HepG2 (cell line): ENCODE measurements at regions not wholly inside any gene's neighbourhood (a gene's known extent, or its start where the extent isn't known, plus 50 kb on each side); places are given as distances from the start of the nearest gene placed in this dataset.
"Not testable (repeated sequence)": the region's sequence is repeated elsewhere in the genome, so short reads cannot be mapped to it uniquely, and the experiment has no call there.

Experiments
- BCL6 ChIP-seq: IDR thresholded peaks from 2 replicates; pipeline ENCODE4 v1.6.1; 2016; ENCODE audit warnings: missing genetic modification reagents, missing compliant biosample characterization
- ESRRA ChIP-seq: sonication (generic); formaldehyde crosslinking; IDR thresholded peaks from 2 replicates; pipeline ENCODE4 v1.5.1; 2020; ENCODE audit warnings: mild to moderate bottlenecking, low read depth, missing genetic modification reagents
- ETV5 ChIP-seq: IDR thresholded peaks from 2 replicates; pipeline ENCODE4 v1.6.1; 2018; ENCODE audit warnings: missing biosample characterization, missing genetic modification reagents, inconsistent platforms, borderline replicate concordance
- EZH2 ChIP-seq: conservative IDR thresholded peaks from 2 replicates; pipeline ENCODE4 v1.6.1; 2012; ENCODE audit warnings: mild to moderate bottlenecking, low read depth, low read length, moderate library complexity
- MAZ ChIP-seq, 2 experiments: sonication (generic) in 1 of 2; formaldehyde crosslinking in 1 of 2; IDR thresholded peaks; 2 replicates each; pipeline versions ENCODE4 v1.5.0 to v1.6.1; 2012 to 2020; ENCODE audit warnings: low read depth in 2 of 2, mild to moderate bottlenecking in 2 of 2, borderline replicate concordance in 1 of 2, improper control_type of control experiment in 1 of 2, low read length in 1 of 2, missing genetic modification reagents in 1 of 2, moderate library complexity in 1 of 2
- NR2F1 ChIP-seq, 2 experiments: fragments of 450-650 bp in 1 of 2; formaldehyde crosslinking in 1 of 2; IDR thresholded peaks; 2 replicates each; pipeline versions ENCODE4 v1.5.0 to v1.6.1; 2016 to 2020; ENCODE audit warnings: mild to moderate bottlenecking in 1 of 2, missing compliant biosample characterization in 1 of 2, missing genetic modification reagents in 1 of 2, moderate library complexity in 1 of 2
- POLR2AphosphoS5 ChIP-seq: IDR thresholded peaks from 2 replicates; pipeline ENCODE4 v1.6.1; 2012; ENCODE audit warnings: low read depth, low read length
- PPARG ChIP-seq: conservative IDR thresholded peaks from 2 replicates; pipeline ENCODE4 v1.6.1; 2016; ENCODE audit warnings: missing biosample characterization, missing genetic modification reagents
- SMC3 ChIP-seq: IDR thresholded peaks from 2 replicates; pipeline ENCODE4 v1.6.1; 2011; ENCODE audit warnings: low read length, improper control_type of control experiment
- SP5 ChIP-seq: IDR thresholded peaks from 2 replicates; pipeline ENCODE4 v1.6.1; 2016; ENCODE audit warnings: low read depth, borderline replicate concordance
- TF ChIP-seq, protein P1 (sequence below): sonication (generic); formaldehyde crosslinking; IDR thresholded peaks from 2 replicates; pipeline ENCODE4 v1.5.0; 2020; ENCODE audit warnings: mild to moderate bottlenecking, missing genetic modification reagents, moderate library complexity

DNA sequence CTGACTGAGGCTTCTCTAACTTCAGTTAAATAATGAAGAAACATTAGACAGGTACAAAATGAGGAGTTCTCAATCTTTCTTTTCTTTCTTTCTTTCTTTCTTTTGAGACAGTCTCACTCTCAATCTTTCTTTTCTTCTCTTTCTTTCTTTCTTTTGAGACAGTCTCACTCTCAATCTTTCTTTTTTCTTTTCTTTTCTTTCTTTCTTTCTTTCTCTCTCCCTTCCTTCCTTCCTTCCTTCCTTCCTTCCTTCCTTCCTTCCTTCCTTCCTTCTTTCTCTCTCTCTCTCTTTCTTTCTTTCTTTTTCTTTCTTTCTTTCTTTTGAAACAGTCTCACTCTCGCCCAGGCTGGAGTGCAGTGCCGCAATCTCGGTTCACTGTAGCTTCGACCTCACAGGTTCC is 287.7 kb downstream of the FBXO8 start:
- not testable (repeated sequence) for TF ChIP-seq BCL6; PPARG; SP5 (CRISPR knock-in tag); ESRRA; ETV5; MAZ (IDR thresholded peaks at IDR 0.05; ENCODE audit: borderline replicate concordance, low read depth, low read length); MAZ (CRISPR knock-in tag; IDR thresholded peaks at IDR 0.05; ENCODE audit: low read depth); EZH2; POLR2AphosphoS5; SMC3; NR2F1 (CRISPR knock-in tag; IDR thresholded peaks at IDR 0.05)
- TF ChIP-seq, protein P1, sequence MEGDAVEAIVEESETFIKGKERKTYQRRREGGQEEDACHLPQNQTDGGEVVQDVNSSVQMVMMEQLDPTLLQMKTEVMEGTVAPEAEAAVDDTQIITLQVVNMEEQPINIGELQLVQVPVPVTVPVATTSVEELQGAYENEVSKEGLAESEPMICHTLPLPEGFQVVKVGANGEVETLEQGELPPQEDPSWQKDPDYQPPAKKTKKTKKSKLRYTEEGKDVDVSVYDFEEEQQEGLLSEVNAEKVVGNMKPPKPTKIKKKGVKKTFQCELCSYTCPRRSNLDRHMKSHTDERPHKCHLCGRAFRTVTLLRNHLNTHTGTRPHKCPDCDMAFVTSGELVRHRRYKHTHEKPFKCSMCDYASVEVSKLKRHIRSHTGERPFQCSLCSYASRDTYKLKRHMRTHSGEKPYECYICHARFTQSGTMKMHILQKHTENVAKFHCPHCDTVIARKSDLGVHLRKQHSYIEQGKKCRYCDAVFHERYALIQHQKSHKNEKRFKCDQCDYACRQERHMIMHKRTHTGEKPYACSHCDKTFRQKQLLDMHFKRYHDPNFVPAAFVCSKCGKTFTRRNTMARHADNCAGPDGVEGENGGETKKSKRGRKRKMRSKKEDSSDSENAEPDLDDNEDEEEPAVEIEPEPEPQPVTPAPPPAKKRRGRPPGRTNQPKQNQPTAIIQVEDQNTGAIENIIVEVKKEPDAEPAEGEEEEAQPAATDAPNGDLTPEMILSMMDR (CRISPR knock-in tag), result not testable (repeated sequence)
